HepG2 (cell line): ENCODE measurements at regions not wholly inside any gene's neighbourhood (a gene's known extent, or its start where the extent isn't known, plus 50 kb on each side); places are given as distances from the start of the nearest gene placed in this dataset.

Source experiments
- ATAC-seq: fragments of 200-7000 bp; cut with Tn5 transposase; 3 replicates; pipeline ENCODE4 v1.9.1; 2020; ENCODE audit warnings: mild to moderate bottlenecking, moderate library complexity
- BruUV-seq: library from RNA; stranded (reverse); fragments of 400-500 nt; replicated peaks from 2 replicates; lab custom pipeline; 2021; lab: Mats Ljungman, UMichigan
- CTCF ChIA-PET: fragments of 300-600 bp; formaldehyde crosslinking; extraction: SDS; loops from one replicate; lab custom pipeline; 2021; ENCODE audit warnings: low total read pairs, inconsistent platforms, low intra/inter-chr PET ratio; lab: Yijun Ruan, JAX
- POLR2A ChIA-PET: fragments of 350-600 bp; sonication (Branson Sonifier 250); formaldehyde crosslinking; loops from one replicate; lab custom pipeline; 2020; ENCODE audit warnings: antibody characterized with exemption, inconsistent platforms; lab: Yijun Ruan, JAX
- DNase-seq: peaks from one replicate; pipeline ENCODE4 v3.0.0-alpha.2; 2015; ENCODE audit warnings: low spot score
- FAIRE-seq: peaks from 3 replicates; lab custom pipeline; 2011; peaks lifted over from hg19 to GRCh38; lab: Jason Lieb, UNC
- H2AFZ ChIP-seq: one replicate; pipeline ENCODE4 v1.6.1; 2011; ENCODE audit warnings: low read length, inconsistent platforms
- H3K27ac ChIP-seq: fragments of 300-600 bp; 3 replicates; pipeline ENCODE4 v1.8.0; 2011; ENCODE audit warnings: mixed run types, mild to moderate bottlenecking, mixed read lengths, low read length, inconsistent platforms; ENCODE audit not compliant: insufficient read depth; ENCODE audit errors: extremely low read length
- H3K27me3 ChIP-seq, 2 experiments: fragments of 200-600 bp in 1 of 2; 2 replicates in 1 of 2; 3 replicates in 1 of 2; pipeline versions ENCODE4 v1.6.0 to v1.8.0; 2011; ENCODE audit warnings: low read length in 2 of 2, mild to moderate bottlenecking in 2 of 2, moderate library complexity in 2 of 2, inconsistent platforms in 1 of 2; ENCODE audit not compliant: insufficient read depth in 2 of 2, control insufficient read depth in 1 of 2
- H3K36me3 ChIP-seq, 2 experiments: fragments of 200-600 bp in 1 of 2; replicated peaks in 1 of 2; 2 replicates in 1 of 2; 3 replicates in 1 of 2; pipeline versions ENCODE4 v1.5.1 to v1.8.0; 2011; ENCODE audit warnings: low read length in 2 of 2, inconsistent platforms in 1 of 2; ENCODE audit not compliant: insufficient read depth in 2 of 2, control insufficient read depth in 1 of 2
- H3K4me1 ChIP-seq: 2 replicates; pipeline ENCODE4 v1.5.1; 2012; ENCODE audit warnings: low read length, inconsistent platforms; ENCODE audit not compliant: insufficient read depth
- H3K4me2 ChIP-seq: 2 replicates; pipeline ENCODE4 v1.6.0; 2011; ENCODE audit warnings: low read depth, low read length, inconsistent platforms
- H3K4me3 ChIP-seq, 3 experiments: fragments of 200-600 bp in 1 of 3; sonication (generic), shearing (Covaris generic) in 1 of 3; replicated peaks in 1 of 3; 2 replicates each; pipeline ENCODE4 v1.5.1; 2011 to 2016; ENCODE audit warnings: low read length in 3 of 3, inconsistent platforms in 2 of 3, low read depth in 2 of 3, mild to moderate bottlenecking in 2 of 3, control low read depth in 1 of 3, mixed read lengths in 1 of 3; ENCODE audit not compliant: insufficient read depth in 1 of 3
- H3K79me2 ChIP-seq: one replicate; pipeline ENCODE4 v1.6.1; 2011; ENCODE audit warnings: low read length, inconsistent platforms; ENCODE audit not compliant: insufficient read depth
- H3K9ac ChIP-seq: 2 replicates; pipeline ENCODE4 v1.6.0; 2011; ENCODE audit warnings: mild to moderate bottlenecking, low read depth, low read length, inconsistent platforms; ENCODE audit not compliant: insufficient read depth
- H3K9me3 ChIP-seq: 2 replicates; pipeline ENCODE4 v1.5.1; 2012; ENCODE audit warnings: mild to moderate bottlenecking, low read length
- H4K20me1 ChIP-seq: 2 replicates; pipeline ENCODE4 v1.6.0; 2011; ENCODE audit warnings: inconsistent platforms, mild to moderate bottlenecking, low read length, moderate library complexity; ENCODE audit not compliant: insufficient read depth
- CCDC6 ChIP-seq: sonication (generic); formaldehyde crosslinking; IDR thresholded peaks from 2 replicates; pipeline ENCODE4 v1.8.1; 2022; ENCODE audit warnings: mild to moderate bottlenecking, missing genetic modification reagents, moderate library complexity
- GPN1 ChIP-seq: sonication (generic); formaldehyde crosslinking; IDR thresholded peaks from 2 replicates; pipeline ENCODE4 v1.5.1; 2020; ENCODE audit warnings: missing genetic modification reagents, borderline replicate concordance
- HES4 ChIP-seq: sonication (generic); formaldehyde crosslinking; IDR thresholded peaks from 2 replicates; pipeline ENCODE4 v1.9.0; 2021; ENCODE audit warnings: mild to moderate bottlenecking, missing genetic modification reagents, borderline replicate concordance
- HNF4A ChIP-seq: sonication (generic); formaldehyde crosslinking; IDR thresholded peaks from 2 replicates; pipeline ENCODE4 v1.4.0; 2020; ENCODE audit warnings: missing genetic modification reagents
- SALL1 ChIP-seq: sonication (generic); formaldehyde crosslinking; IDR thresholded peaks from 2 replicates; pipeline ENCODE4 v1.8.0; 2022; ENCODE audit warnings: mild to moderate bottlenecking, missing genetic modification reagents
- SNAI1 ChIP-seq: sonication (generic); formaldehyde crosslinking; IDR thresholded peaks from 2 replicates; pipeline ENCODE4 v1.5.0; 2020; ENCODE audit warnings: mild to moderate bottlenecking, missing genetic modification reagents, borderline replicate concordance
- SRSF1 ChIP-seq: fragments of 200-400 bp; formaldehyde crosslinking; optimal IDR thresholded peaks from 2 replicates; pipeline ENCODE3; 2017; ENCODE audit warnings: mild to moderate bottlenecking, low read depth, low read length, moderate library complexity
- SRSF4 ChIP-seq: fragments of 200-400 bp; formaldehyde crosslinking; IDR thresholded peaks from one replicate; pipeline ENCODE4 v1.6.1; 2018; ENCODE audit warnings: mild to moderate bottlenecking, low read depth, low read length, moderate library complexity; ENCODE audit not compliant: poor library complexity, severe bottlenecking
- ZNF317 ChIP-seq: sonication (generic); formaldehyde crosslinking; IDR thresholded peaks from 2 replicates; pipeline ENCODE4 v1.5.0; 2020; ENCODE audit warnings: mild to moderate bottlenecking, missing genetic modification reagents
- ZNF34 ChIP-seq: sonication (generic); formaldehyde crosslinking; IDR thresholded peaks from 2 replicates; pipeline ENCODE4 v1.4.0; 2020; ENCODE audit warnings: mild to moderate bottlenecking, missing genetic modification reagents, borderline replicate concordance
- ZNF737 ChIP-seq: sonication (generic); formaldehyde crosslinking; IDR thresholded peaks from 2 replicates; pipeline ENCODE4 v1.5.0; 2020; ENCODE audit warnings: missing genetic modification reagents, mild to moderate bottlenecking, borderline replicate concordance
- WGBS: methylation state at CpG from one replicate; pipeline ENCODE4 v1.1.6; 2017; ENCODE audit warnings: low lambda C conversion rate; 5-methylcytosine and 5-hydroxymethylcytosine counted together
- in situ Hi-C: cut with HindIII; loops from 2 replicates; pipeline ENCODE4 v1.10.0; 2017; ENCODE audit warnings: low pct_unique_long_range_greater_than_20kb; ENCODE audit not compliant: extremely low pct_ligation_motif_present
- intact Hi-C: fragments of 100-400 bp; cut with micrococcal nuclease; formaldehyde crosslinking; loops from one replicate; pipeline ENCODE4 v1.10.0; 2022; ENCODE audit not compliant: unreplicated experiment
- TF ChIP-seq, protein P1 (sequence below), 2 experiments: fragments of 450-650 bp in 1 of 2; sonication (generic) in 1 of 2; formaldehyde crosslinking; IDR thresholded peaks; 2 replicates each; pipeline versions ENCODE4 v1.5.0 to v1.8.0; 2020 to 2022; ENCODE audit warnings: mild to moderate bottlenecking in 1 of 2, missing genetic modification reagents in 1 of 2
- TF ChIP-seq, protein P2 (sequence below): sonication (generic); formaldehyde crosslinking; IDR thresholded peaks from 2 replicates; pipeline ENCODE4 v1.4.0; 2020; ENCODE audit warnings: missing genetic modification reagents

DNA sequence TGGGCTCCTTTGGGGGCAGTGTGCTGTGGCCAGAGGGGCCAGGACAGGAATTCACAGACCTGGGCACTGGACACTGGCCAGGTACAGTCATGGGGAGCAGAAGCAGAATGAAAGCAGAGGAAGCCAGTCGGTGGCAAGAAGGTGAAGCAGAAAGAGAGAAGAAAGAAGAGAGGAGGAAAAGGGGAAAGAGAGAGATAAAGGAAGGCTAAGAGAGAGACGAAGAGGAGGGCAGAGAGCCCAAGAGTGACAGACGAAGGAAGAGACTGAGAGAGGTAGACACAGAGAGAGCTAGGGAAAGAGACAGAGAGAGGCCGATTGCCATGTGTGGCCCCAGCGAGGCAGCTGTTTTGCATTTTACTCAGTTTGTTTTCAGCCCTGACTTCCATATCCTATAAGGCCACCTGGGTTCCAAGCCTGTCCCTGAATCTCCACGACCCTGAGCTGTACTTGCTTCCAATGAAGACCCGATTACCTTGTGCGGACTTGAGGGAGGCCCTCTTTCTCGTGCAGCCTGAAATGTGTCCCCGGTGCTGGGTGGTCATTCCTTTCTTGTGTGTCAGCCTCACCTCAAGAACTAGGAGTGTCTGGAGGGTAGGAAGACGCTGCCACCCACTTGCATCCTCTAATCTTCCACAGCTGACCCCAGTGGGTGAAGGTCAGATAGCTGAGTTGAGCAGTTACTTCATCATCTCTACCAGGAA lies 73.9 kb downstream of the LSM3 start:
- intact Hi-C loops (loop anchor here (2.0 kb wide), 1 partner anchor 50 kb away; no protein-coding TSS in a partner anchor), in situ Hi-C loops (no loop called here)
- DNase-seq (no peak), ATAC-seq (no peak), FAIRE-seq (no peak)
- Histone ChIP-seq H3K79me2 (no peaks in the 10 kb centered on the region), H3K4me2 (no peak overlapping the region), H3K27me3 (no peaks in the 10 kb centered on the region; a peak in 2 of 5 replicates), H3K27ac (no peak overlapping the region), H3K36me3 (no peaks in the 10 kb centered on the region), H3K4me1 (peaks cover 59% of the 10 kb centered on the region), H3K4me3 (no peak overlapping the region), H3K9me3 (no peaks in the 10 kb centered on the region), H3K9ac (no peak overlapping the region), H4K20me1 (no peaks in the 10 kb centered on the region), H2AFZ (no peak overlapping the region)
- no TSS peak for BruUV-seq
- ChIA-PET POLR2A (no interaction called here), CTCF (no interaction called here)
- WGBS: 64% methylated on average over 11 of the region's 11 CpGs
- TF ChIP-seq SRSF4 (no peak), HES4 (CRISPR knock-in tag) (no peak), ZNF34 (no peak), ZNF737 (no peak), GPN1 (CRISPR knock-in tag) (no peak), SALL1 (no peak), SNAI1 (CRISPR knock-in tag) (no peak), ZNF317 (CRISPR knock-in tag) (no peak), HNF4A (CRISPR knock-in tag) (no peak), SRSF1 (no peak), CCDC6 (CRISPR knock-in tag) (no peak)
- TF ChIP-seq, protein P1, sequence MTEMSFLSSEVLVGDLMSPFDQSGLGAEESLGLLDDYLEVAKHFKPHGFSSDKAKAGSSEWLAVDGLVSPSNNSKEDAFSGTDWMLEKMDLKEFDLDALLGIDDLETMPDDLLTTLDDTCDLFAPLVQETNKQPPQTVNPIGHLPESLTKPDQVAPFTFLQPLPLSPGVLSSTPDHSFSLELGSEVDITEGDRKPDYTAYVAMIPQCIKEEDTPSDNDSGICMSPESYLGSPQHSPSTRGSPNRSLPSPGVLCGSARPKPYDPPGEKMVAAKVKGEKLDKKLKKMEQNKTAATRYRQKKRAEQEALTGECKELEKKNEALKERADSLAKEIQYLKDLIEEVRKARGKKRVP (CRISPR knock-in tag; IDR thresholded peaks at IDR 0.05): no peak
- TF ChIP-seq, protein P2, sequence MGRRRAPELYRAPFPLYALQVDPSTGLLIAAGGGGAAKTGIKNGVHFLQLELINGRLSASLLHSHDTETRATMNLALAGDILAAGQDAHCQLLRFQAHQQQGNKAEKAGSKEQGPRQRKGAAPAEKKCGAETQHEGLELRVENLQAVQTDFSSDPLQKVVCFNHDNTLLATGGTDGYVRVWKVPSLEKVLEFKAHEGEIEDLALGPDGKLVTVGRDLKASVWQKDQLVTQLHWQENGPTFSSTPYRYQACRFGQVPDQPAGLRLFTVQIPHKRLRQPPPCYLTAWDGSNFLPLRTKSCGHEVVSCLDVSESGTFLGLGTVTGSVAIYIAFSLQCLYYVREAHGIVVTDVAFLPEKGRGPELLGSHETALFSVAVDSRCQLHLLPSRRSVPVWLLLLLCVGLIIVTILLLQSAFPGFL (CRISPR knock-in tag): no peak
